Hepatocyte (in vitro differentiated cells): ENCODE measurements at regions not wholly inside any gene's neighbourhood (a gene's known extent, or its start where the extent isn't known, plus 50 kb on each side); places are given as distances from the start of the nearest gene placed in this dataset.

Experiments
- DNase-seq: peaks from one replicate; pipeline ENCODE4 v3.0.0-alpha.2; 2016; ENCODE audit warnings: low spot score
- H2AFZ ChIP-seq: fragments of 200-600 bp; sonication (generic); 2 replicates; pipeline ENCODE4 v1.6.0; 2016; ENCODE audit warnings: antibody characterized with exemption, mild to moderate bottlenecking
- H3K27ac ChIP-seq: fragments of 200-600 bp; sonication (generic); 2 replicates; pipeline ENCODE4 v1.5.1; 2016; ENCODE audit warnings: mild to moderate bottlenecking
- H3K27me3 ChIP-seq: fragments of 200-600 bp; sonication (generic); 2 replicates; pipeline ENCODE4 v1.6.1; 2016
- H3K36me3 ChIP-seq: fragments of 200-600 bp; sonication (generic); replicated peaks from 2 replicates; pipeline ENCODE4 v1.5.1; 2016; ENCODE audit warnings: low read depth; ENCODE audit not compliant: insufficient read depth
- H3K4me1 ChIP-seq: fragments of 200-600 bp; sonication (generic); 2 replicates; pipeline ENCODE4 v1.5.1; 2016; ENCODE audit warnings: mild to moderate bottlenecking, moderate library complexity; ENCODE audit not compliant: insufficient read depth
- H3K4me2 ChIP-seq: fragments of 200-600 bp; sonication (generic); 2 replicates; pipeline ENCODE4 v1.6.0; 2016
- H3K4me3 ChIP-seq: fragments of 200-600 bp; sonication (generic); 2 replicates; pipeline ENCODE4 v1.5.1; 2016; ENCODE audit warnings: mild to moderate bottlenecking
- H3K79me2 ChIP-seq: fragments of 200-600 bp; sonication (generic); 2 replicates; pipeline ENCODE4 v1.6.0; 2017; ENCODE audit warnings: mild to moderate bottlenecking
- H3K9me2 ChIP-seq: fragments of 200-600 bp; sonication (generic); replicated peaks from 2 replicates; pipeline ENCODE4 v1.6.0; 2017; ENCODE audit warnings: mild to moderate bottlenecking; ENCODE audit not compliant: insufficient read depth
- H3K9me3 ChIP-seq: fragments of 200-600 bp; sonication (generic); 2 replicates; pipeline ENCODE4 v1.5.1; 2016; ENCODE audit warnings: low read depth, mild to moderate bottlenecking
- H4K20me1 ChIP-seq: fragments of 200-600 bp; sonication (generic); 2 replicates; pipeline ENCODE4 v1.6.0; 2016; ENCODE audit warnings: mild to moderate bottlenecking; ENCODE audit not compliant: insufficient read depth, poor library complexity, severe bottlenecking
- CTCF ChIP-seq: fragments of 200-600 bp; sonication (generic); IDR thresholded peaks from 2 replicates; pipeline ENCODE4 v1.5.1; 2016; ENCODE audit warnings: antibody characterized with exemption, mild to moderate bottlenecking; ENCODE audit not compliant: poor library complexity
- EZH2 ChIP-seq: fragments of 200-600 bp; sonication (generic); IDR thresholded peaks from 2 replicates; pipeline ENCODE4 v1.6.1; 2016; ENCODE audit warnings: antibody characterized with exemption, mild to moderate bottlenecking, borderline replicate concordance
- EZH2phosphoT487 ChIP-seq: fragments of 200-600 bp; sonication (generic); IDR thresholded peaks from one replicate; pipeline ENCODE4 v1.6.1; 2018; ENCODE audit warnings: antibody characterized with exemption, mild to moderate bottlenecking, low read depth, moderate library complexity; ENCODE audit not compliant: unreplicated experiment, severe bottlenecking
- WGBS: methylation state at CpG from one replicate; pipeline ENCODE4 v1.1.6; 2016; ENCODE audit warnings: low lambda C conversion rate; ENCODE audit errors: missing lambda C conversion rate; 5-methylcytosine and 5-hydroxymethylcytosine counted together

GRCh38 chr12:41802803-41803202 lies 341.9 kb downstream of the GXYLT1 start:
- H3K27me3 ChIP-seq = no peaks in the 10 kb centered on the region
- H3K79me2 ChIP-seq = no peaks in the 10 kb centered on the region
- no peaks in the 10 kb centered on the region for H3K36me3 ChIP-seq
- no peaks in the 10 kb centered on the region for H4K20me1 ChIP-seq
- no peaks in the 10 kb centered on the region for H3K9me2 ChIP-seq
- H3K27ac ChIP-seq = no peak overlapping the region
- no peak overlapping the region for H3K4me2 ChIP-seq
- DNase-seq = no peak
- H3K4me1 ChIP-seq = no peaks in the 10 kb centered on the region
- 43% methylated on average over 2 of the region's 2 CpGs for WGBS
- H3K4me3 ChIP-seq = no peak overlapping the region
- no peak overlapping the region for H2AFZ ChIP-seq
- TF ChIP-seq EZH2phosphoT487 (no peak), CTCF (no peak), EZH2 (no peak)
- no peaks in the 10 kb centered on the region for H3K9me3 ChIP-seq

GRCh38 chr12:41801261-41801660 lies 343.4 kb downstream of the GXYLT1 start:
- Histone ChIP-seq H2AFZ (no peak overlapping the region), H3K4me2 (no peak overlapping the region), H3K27me3 (no peaks in the 10 kb centered on the region), H3K36me3 (no peaks in the 10 kb centered on the region), H3K79me2 (no peaks in the 10 kb centered on the region), H4K20me1 (no peaks in the 10 kb centered on the region), H3K4me1 (no peaks in the 10 kb centered on the region), H3K4me3 (no peak overlapping the region), H3K9me2 (no peaks in the 10 kb centered on the region), H3K27ac (no peak overlapping the region), H3K9me3 (no peaks in the 10 kb centered on the region)
- TF ChIP-seq EZH2phosphoT487 (no peak), EZH2 (no peak), CTCF (no peak)
- DNase-seq = no peak
- WGBS = 82% methylated on average over 1 of the region's 1 CpG

GRCh38 chr12:41799671-41800070 lies 345.0 kb downstream of the GXYLT1 start:
- Histone ChIP-seq H3K27me3 (no peaks in the 10 kb centered on the region), H2AFZ (no peak overlapping the region), H3K36me3 (no peaks in the 10 kb centered on the region), H4K20me1 (no peaks in the 10 kb centered on the region), H3K79me2 (no peaks in the 10 kb centered on the region), H3K27ac (no peak overlapping the region), H3K4me1 (no peaks in the 10 kb centered on the region), H3K4me3 (no peak overlapping the region), H3K9me3 (no peaks in the 10 kb centered on the region), H3K9me2 (no peaks in the 10 kb centered on the region), H3K4me2 (no peak overlapping the region)
- 68% methylated on average over 3 of the region's 3 CpGs for WGBS
- no peak for DNase-seq
- TF ChIP-seq CTCF = no peak
- TF ChIP-seq EZH2 = no peak
- no peak for TF ChIP-seq EZH2phosphoT487

GRCh38 chr12:41795910-41796309 lies 348.8 kb downstream of the GXYLT1 start:
- TF ChIP-seq EZH2phosphoT487 (no peak), CTCF (no peak), EZH2 (no peak)
- no peak overlapping the region for H3K27ac ChIP-seq
- WGBS = 77% methylated on average over 5 of the region's 5 CpGs
- H3K79me2 ChIP-seq = no peaks in the 10 kb centered on the region
- no peaks in the 10 kb centered on the region for H3K9me2 ChIP-seq
- no peaks in the 10 kb centered on the region for H3K9me3 ChIP-seq
- no peaks in the 10 kb centered on the region for H4K20me1 ChIP-seq
- H3K4me2 ChIP-seq = no peak overlapping the region
- no peak for DNase-seq
- no peaks in the 10 kb centered on the region for H3K27me3 ChIP-seq
- no peak overlapping the region for H3K4me3 ChIP-seq
- no peaks in the 10 kb centered on the region for H3K4me1 ChIP-seq
- no peak overlapping the region for H2AFZ ChIP-seq
- H3K36me3 ChIP-seq = no peaks in the 10 kb centered on the region
